ENCODE measurements at regions not wholly inside any gene's neighbourhood (a gene's known extent, or its start where the extent isn't known, plus 50 kb on each side); places are given as distances from the start of the nearest gene placed in this dataset.

- TF ChIP-seq CTCF (IDR thresholded peaks at IDR 0.05) = no peak
- no peak for TF ChIP-seq POLR2A (IDR thresholded peaks at IDR 0.05)
Observed at GRCh38 chrX:13115146-13115855, 70.9 kb upstream of the FAM9C start.
